NCI-H146 treated with DMSO at 0.1 percent for 48 hours (cell line): ENCODE measurements at regions not wholly inside any gene's neighbourhood (a gene's known extent, or its start where the extent isn't known, plus 50 kb on each side); places are given as distances from the start of the nearest gene placed in this dataset.

Experiments
- DNase-seq: peaks from one replicate; lab custom pipeline; 2025; ENCODE audit not compliant: unreplicated experiment; lab: John Stamatoyannopoulos, UW

- no peak for DNase-seq
These were observed 137.0 kb downstream of the PLPP3 start for GRCh38 chr1:56442290-56442877.

GRCh38 chr1:56441601-56442000 is 137.8 kb downstream of the PLPP3 start:
- DNase-seq: no peak

- no peak for DNase-seq
These were observed 139.6 kb downstream of the PLPP3 start for GRCh38 chr1:56439610-56440264.

GRCh38 chr1:56438901-56439551 is 140.3 kb downstream of the PLPP3 start:
- DNase-seq: no peak

GRCh38 chr1:56437959-56438358 is 141.4 kb downstream of the PLPP3 start:
- DNase-seq: no peak

GRCh38 chr1:56436912-56437417 is 142.4 kb downstream of the PLPP3 start:
- no peak for DNase-seq

- no peak for DNase-seq
These were observed 143.1 kb downstream of the PLPP3 start for GRCh38 chr1:56436296-56436695.

- no peak for DNase-seq
These were observed 143.7 kb downstream of the PLPP3 start for GRCh38 chr1:56435434-56436262.

GRCh38 chr1:56434740-56435139 is 144.6 kb downstream of the PLPP3 start:
- DNase-seq: no peak

- no peak for DNase-seq
These were observed 145.3 kb downstream of the PLPP3 start for GRCh38 chr1:56434025-56434424.

- no peak for DNase-seq
These were observed 146.2 kb downstream of the PLPP3 start for GRCh38 chr1:56433056-56433577.

- no peak for DNase-seq
These were observed 147.0 kb downstream of the PLPP3 start for GRCh38 chr1:56432166-56432971.

GRCh38 chr1:56430141-56430839 is 149.1 kb downstream of the PLPP3 start:
- no peak for DNase-seq

- DNase-seq: no peak
These were observed 150.1 kb downstream of the PLPP3 start for GRCh38 chr1:56429288-56429687.

GRCh38 chr1:56426587-56427381 is 152.6 kb downstream of the PLPP3 start:
- no peak for DNase-seq

GRCh38 chr1:56425494-56426037 is 153.8 kb downstream of the PLPP3 start:
- no peak for DNase-seq

- no peak for DNase-seq
These were observed 154.4 kb downstream of the PLPP3 start for GRCh38 chr1:56424744-56425493.

GRCh38 chr1:56423716-56424115 is 155.6 kb downstream of the PLPP3 start:
- DNase-seq: no peak
